IPS DF 6.9 (cell line): ENCODE measurements at regions not wholly inside any gene's neighbourhood (a gene's known extent, or its start where the extent isn't known, plus 50 kb on each side); places are given as distances from the start of the nearest gene placed in this dataset.

Experiments
- DNase-seq: peaks from one replicate; pipeline ENCODE4 v3.0.0-alpha.2; 2013; ENCODE audit warnings: low read depth, low spot score
- H3K27ac ChIP-seq: one replicate; pipeline ENCODE4 v1.5.1; 2013; ENCODE audit warnings: low read length, control low read depth
- H3K27me3 ChIP-seq: 2 replicates; pipeline ENCODE4 v1.6.1; 2013; ENCODE audit warnings: mild to moderate bottlenecking, low read length; ENCODE audit not compliant: control insufficient read depth, insufficient read depth
- H3K36me3 ChIP-seq: 2 replicates; pipeline ENCODE4 v1.6.1; 2013; ENCODE audit warnings: low read length; ENCODE audit not compliant: control insufficient read depth, insufficient read depth
- H3K4me1 ChIP-seq: 2 replicates; pipeline ENCODE4 v1.6.1; 2013; ENCODE audit warnings: low read length; ENCODE audit not compliant: control insufficient read depth, insufficient read depth
- H3K4me3 ChIP-seq: 2 replicates; pipeline ENCODE4 v1.5.1; 2013; ENCODE audit warnings: mild to moderate bottlenecking, low read length
- H3K9me3 ChIP-seq: 2 replicates; pipeline ENCODE4 v1.6.1; 2013; ENCODE audit warnings: low read length, inconsistent platforms; ENCODE audit not compliant: control insufficient read depth, insufficient read depth
- WGBS: extraction: QIAGEN DNeasy Blood & Tissue Kit; methylation state at CpG from one replicate; pipeline ENCODE4 v1.1.7; 2013; ENCODE audit warnings: mixed read lengths, missing lambda C conversion rate; ENCODE audit not compliant: insufficient read length, insufficient coverage; 5-methylcytosine and 5-hydroxymethylcytosine counted together

GRCh38 chr15:96106628-96107027 is 223.9 kb upstream of the NR2F2 start:
- Histone ChIP-seq H3K4me1 (peaks cover 3% of the 10 kb centered on the region), H3K27ac (no peak overlapping the region), H3K9me3 (no peaks in the 10 kb centered on the region), H3K27me3 (no peaks in the 10 kb centered on the region), H3K4me3 (no peak overlapping the region), H3K36me3 (no peaks in the 10 kb centered on the region)
- no peak for DNase-seq
- WGBS = no CpG with 5 or more reads among the region's 5 CpGs

DNA sequence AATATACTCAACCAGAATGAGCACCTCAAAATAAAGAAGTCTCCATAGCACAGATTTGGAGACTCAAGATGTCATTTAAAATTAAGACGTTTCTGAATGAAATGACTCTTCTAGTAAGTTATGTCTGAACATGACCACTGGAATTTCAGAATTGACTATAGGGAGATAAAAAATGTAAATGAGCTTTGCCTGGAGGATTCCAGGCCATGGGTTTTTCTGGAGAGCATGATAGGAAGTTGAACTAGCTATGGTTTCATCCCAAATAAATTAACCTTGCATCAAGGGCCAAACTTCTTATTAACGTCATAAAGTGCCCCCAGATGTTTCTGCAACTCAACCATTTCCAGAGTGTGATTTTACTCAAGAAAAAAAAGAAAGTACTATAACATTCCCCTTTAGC is 222.6 kb upstream of the NR2F2 start:
- Histone ChIP-seq H3K27ac (no peak overlapping the region), H3K9me3 (no peaks in the 10 kb centered on the region), H3K4me1 (peaks cover 3% of the 10 kb centered on the region), H3K36me3 (no peaks in the 10 kb centered on the region), H3K4me3 (no peak overlapping the region), H3K27me3 (no peaks in the 10 kb centered on the region)
- WGBS = no CpG with 5 or more reads among the region's 2 CpGs
- DNase-seq = no peak

DNA sequence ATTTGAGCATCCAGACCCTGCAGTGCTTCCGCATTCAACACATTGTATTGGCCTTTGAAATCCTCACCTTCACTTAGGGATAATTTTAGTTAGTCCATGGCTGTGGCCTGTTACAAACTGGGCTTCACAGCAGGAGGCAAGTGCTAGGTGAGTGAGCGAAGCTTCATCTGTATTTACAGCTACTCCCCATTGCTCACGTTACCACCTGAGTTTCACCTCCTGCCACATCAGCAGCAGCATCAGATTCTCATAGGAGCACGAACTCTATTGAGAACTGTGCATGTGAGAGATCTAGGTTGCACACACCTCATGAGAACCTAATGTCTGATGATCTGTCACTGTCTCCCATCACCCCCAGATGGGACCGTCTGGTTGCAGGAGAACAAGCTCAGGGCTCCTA is 222.1 kb upstream of the NR2F2 start:
- Histone ChIP-seq H3K27ac (no peak overlapping the region), H3K4me1 (peaks cover 3% of the 10 kb centered on the region), H3K27me3 (no peaks in the 10 kb centered on the region), H3K4me3 (no peak overlapping the region), H3K36me3 (no peaks in the 10 kb centered on the region), H3K9me3 (no peaks in the 10 kb centered on the region)
- no CpG with 5 or more reads among the region's 5 CpGs for WGBS
- no peak for DNase-seq

GRCh38 chr15:96109820-96110219 is 220.7 kb upstream of the NR2F2 start:
- no peak overlapping the region for H3K4me3 ChIP-seq
- DNase-seq = no peak
- no peaks in the 10 kb centered on the region for H3K27me3 ChIP-seq
- H3K36me3 ChIP-seq = no peaks in the 10 kb centered on the region
- no peaks in the 10 kb centered on the region for H3K9me3 ChIP-seq
- H3K27ac ChIP-seq = no peak overlapping the region
- H3K4me1 ChIP-seq = no peaks in the 10 kb centered on the region
- WGBS = no CpG with 5 or more reads among the region's 5 CpGs

GRCh38 chr15:96112018-96112417 is 218.5 kb upstream of the NR2F2 start:
- H3K4me1 ChIP-seq = no peaks in the 10 kb centered on the region
- no peak for DNase-seq
- no peak overlapping the region for H3K27ac ChIP-seq
- no peaks in the 10 kb centered on the region for H3K9me3 ChIP-seq
- H3K4me3 ChIP-seq = no peak overlapping the region
- WGBS = no CpG with 5 or more reads among the region's 2 CpGs
- no peaks in the 10 kb centered on the region for H3K27me3 ChIP-seq
- no peaks in the 10 kb centered on the region for H3K36me3 ChIP-seq

DNA sequence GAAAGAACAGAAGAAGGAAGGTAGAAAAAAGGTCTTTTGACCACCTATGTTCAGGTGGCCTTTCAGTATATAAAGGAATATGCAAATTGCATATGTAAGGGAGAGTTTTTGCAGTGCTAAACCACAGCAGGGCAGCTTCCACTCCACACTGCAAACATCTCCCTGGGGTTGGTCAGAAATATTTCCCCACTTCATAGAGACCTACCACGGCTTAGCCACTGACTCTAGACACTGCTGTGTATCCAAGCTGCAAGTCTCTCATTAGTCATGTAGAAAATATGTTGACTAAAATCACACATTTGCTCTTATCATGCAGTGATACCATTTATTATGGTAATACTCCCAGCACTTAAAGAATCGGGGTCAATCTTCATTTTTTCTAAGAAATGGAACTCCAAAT is 214.9 kb upstream of the NR2F2 start:
- no peak overlapping the region for H3K27ac ChIP-seq
- no peaks in the 10 kb centered on the region for H3K9me3 ChIP-seq
- H3K4me1 ChIP-seq = no peaks in the 10 kb centered on the region
- DNase-seq = no peak
- no CpG with 5 or more reads among the region's 2 CpGs for WGBS
- H3K27me3 ChIP-seq = no peaks in the 10 kb centered on the region
- no peaks in the 10 kb centered on the region for H3K36me3 ChIP-seq
- no peak overlapping the region for H3K4me3 ChIP-seq

- WGBS = no CpG with 5 or more reads among the region's 4 CpGs
- Histone ChIP-seq H3K9me3 (no peaks in the 10 kb centered on the region), H3K27ac (no peak overlapping the region), H3K36me3 (no peaks in the 10 kb centered on the region), H3K4me3 (no peak overlapping the region), H3K4me1 (no peaks in the 10 kb centered on the region), H3K27me3 (no peaks in the 10 kb centered on the region)
- DNase-seq = no peak
Observed at GRCh38 chr15:96117270-96117669, 213.2 kb upstream of the NR2F2 start.

DNA sequence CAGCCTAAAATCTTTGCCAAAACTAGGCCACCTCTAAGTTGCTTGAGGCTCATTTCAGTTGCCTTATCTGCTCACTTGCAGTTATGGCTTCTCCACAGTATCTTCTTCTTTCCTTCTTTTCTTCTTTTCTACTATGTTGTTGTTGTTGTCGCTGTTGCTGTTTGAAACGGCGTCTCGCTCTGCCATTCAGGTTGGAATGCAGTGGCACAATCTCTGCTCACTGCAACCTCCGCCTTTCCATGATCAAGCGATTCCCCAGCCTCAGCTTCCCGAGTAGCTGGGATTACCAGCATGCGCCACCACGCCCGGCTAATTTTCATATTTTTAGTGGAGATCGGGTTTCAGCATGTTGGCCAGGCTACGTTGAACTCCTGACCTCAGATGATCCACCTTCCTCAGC is 210.8 kb upstream of the NR2F2 start:
- Histone ChIP-seq H3K36me3 (no peaks in the 10 kb centered on the region), H3K9me3 (no peaks in the 10 kb centered on the region), H3K4me3 (no peak overlapping the region), H3K4me1 (no peaks in the 10 kb centered on the region), H3K27ac (no peak overlapping the region), H3K27me3 (no peaks in the 10 kb centered on the region)
- no CpG with 5 or more reads among the region's 12 CpGs for WGBS
- no peak for DNase-seq

- DNase-seq = no peak
- H3K4me1 ChIP-seq = no peaks in the 10 kb centered on the region
- H3K4me3 ChIP-seq = no peak overlapping the region
- H3K9me3 ChIP-seq = no peaks in the 10 kb centered on the region
- H3K27me3 ChIP-seq = no peaks in the 10 kb centered on the region
- no peak overlapping the region for H3K27ac ChIP-seq
- 100% methylated on average over 4 of the region's 12 CpGs for WGBS
- no peaks in the 10 kb centered on the region for H3K36me3 ChIP-seq
Observed at GRCh38 chr15:96121086-96121920, 209.2 kb upstream of the NR2F2 start.

- no peak for DNase-seq
- Histone ChIP-seq H3K36me3 (no peaks in the 10 kb centered on the region), H3K27me3 (no peaks in the 10 kb centered on the region), H3K4me3 (no peak overlapping the region), H3K9me3 (no peaks in the 10 kb centered on the region), H3K4me1 (no peaks in the 10 kb centered on the region), H3K27ac (no peak overlapping the region)
- no CpG with 5 or more reads among the region's 5 CpGs for WGBS
Observed at GRCh38 chr15:96122077-96123027, 208.1 kb upstream of the NR2F2 start.
